ENCODE measurements at regions not wholly inside any gene's neighbourhood (a gene's known extent, or its start where the extent isn't known, plus 50 kb on each side); places are given as distances from the start of the nearest gene placed in this dataset.

DNA sequence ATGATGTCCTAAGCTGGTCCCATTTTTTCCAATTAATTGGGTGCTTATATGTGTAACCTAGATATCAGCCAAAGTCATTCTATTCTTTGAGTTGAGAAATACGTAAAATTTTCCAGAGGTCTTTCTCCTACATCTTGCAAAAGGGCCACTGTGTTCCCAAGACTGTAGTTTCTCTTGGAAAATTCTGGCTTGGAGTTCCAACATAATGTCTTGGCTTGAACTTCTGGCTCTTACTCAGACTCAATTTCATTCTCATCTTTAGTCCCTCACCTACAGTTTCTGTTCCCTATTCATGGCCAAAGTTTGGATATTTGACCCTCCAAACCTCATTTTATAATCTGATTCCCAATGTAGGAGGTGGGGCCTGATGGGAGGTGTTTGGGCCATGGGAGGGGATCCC lies 201.4 kb upstream of the ARHGEF26 start:
- Mint-ChIP-seq H3K27ac (ENCODE audit: unreplicated experiment) (no peak overlapping the region), H3K4me1 (ENCODE audit: low read depth, unreplicated experiment) (no peaks in the 10 kb centered on the region), H3K4me3 (ENCODE audit: unreplicated experiment) (no peak overlapping the region), H3K27me3 (ENCODE audit: insufficient read depth, unreplicated experiment) (peaks cover 5% of the 10 kb centered on the region), H3K9me3 (ENCODE audit: unreplicated experiment) (no peaks in the 10 kb centered on the region), H3K36me3 (ENCODE audit: insufficient read depth, unreplicated experiment) (no peaks in the 10 kb centered on the region)
- no peaks in the 10 kb centered on the region for H3K4me1 ChIP-seq
- no peaks in the 10 kb centered on the region for H3K36me3 ChIP-seq (ENCODE audit: control insufficient read depth, insufficient read depth, low read length)
- CTCF ChIA-PET = no interaction called here
- no peaks in the 10 kb centered on the region for H3K9me3 ChIP-seq
- intact Hi-C loops (cut with micrococcal nuclease; ENCODE audit: unreplicated experiment) = loop anchor here (10.0 kb wide), 2 partner anchors 215 to 895 kb away; no protein-coding TSS in a partner anchor
- POLR2A ChIA-PET = no interaction called here
- TF ChIP-seq CTCF (IDR thresholded peaks at IDR 0.05; ENCODE audit: insufficient read depth in 1 of 2, low read depth in 1 of 2, low read length in 1 of 2, severe bottlenecking in 1 of 2, unreplicated experiment in 1 of 2) = no peak
- H3K4me3 ChIP-seq (ENCODE audit: low read depth, low read length) = no peak overlapping the region
- no peak for DNase-seq
- BruUV-seq (replicated peaks) = no TSS peak
- H3K27me3 ChIP-seq (replicated peaks; ENCODE audit: control insufficient read depth, insufficient read depth, low read length) = no peaks in the 10 kb centered on the region

DNA sequence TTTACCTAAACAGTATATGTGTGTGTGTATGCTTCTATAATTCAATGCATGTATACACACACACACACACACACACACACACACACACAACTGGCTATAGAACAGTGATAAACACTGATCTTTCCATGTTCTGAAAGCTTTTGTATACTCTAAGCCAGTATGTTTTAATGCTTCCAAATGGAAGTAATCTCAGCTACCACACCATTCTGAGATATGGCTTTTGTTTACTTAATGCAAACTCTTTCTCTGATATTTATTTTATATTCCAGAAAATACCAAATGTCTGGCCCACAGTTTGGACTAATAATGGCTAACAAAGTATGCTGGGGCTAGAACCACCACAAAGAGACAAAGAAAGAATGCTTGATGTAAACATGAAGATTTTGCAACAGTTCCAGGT lies 199.4 kb upstream of the ARHGEF26 start:
- no peak for TF ChIP-seq CTCF (IDR thresholded peaks at IDR 0.05; ENCODE audit: insufficient read depth in 1 of 2, low read depth in 1 of 2, low read length in 1 of 2, severe bottlenecking in 1 of 2, unreplicated experiment in 1 of 2)
- BruUV-seq (replicated peaks) = no TSS peak
- POLR2A ChIA-PET = no interaction called here
- H3K27ac Mint-ChIP-seq (ENCODE audit: unreplicated experiment) = no peak overlapping the region
- H3K36me3 ChIP-seq (ENCODE audit: control insufficient read depth, insufficient read depth, low read length) = no peaks in the 10 kb centered on the region
- H3K9me3 Mint-ChIP-seq (ENCODE audit: unreplicated experiment) = no peaks in the 10 kb centered on the region
- CTCF ChIA-PET = no interaction called here
- peaks cover 5% of the 10 kb centered on the region for H3K27me3 Mint-ChIP-seq (ENCODE audit: insufficient read depth, unreplicated experiment)
- H3K4me3 Mint-ChIP-seq (ENCODE audit: unreplicated experiment) = no peak overlapping the region
- H3K4me1 Mint-ChIP-seq (ENCODE audit: low read depth, unreplicated experiment) = no peaks in the 10 kb centered on the region
- no peak overlapping the region for H3K4me3 ChIP-seq (ENCODE audit: low read depth, low read length)
- DNase-seq = no peak
- no peaks in the 10 kb centered on the region for H3K9me3 ChIP-seq
- no peaks in the 10 kb centered on the region for H3K4me1 ChIP-seq
- no peaks in the 10 kb centered on the region for H3K27me3 ChIP-seq (replicated peaks; ENCODE audit: control insufficient read depth, insufficient read depth, low read length)
- intact Hi-C loops (cut with micrococcal nuclease; ENCODE audit: unreplicated experiment) = loop anchor here (10.0 kb wide), 2 partner anchors 217 to 897 kb away; no protein-coding TSS in a partner anchor
- no peaks in the 10 kb centered on the region for H3K36me3 Mint-ChIP-seq (ENCODE audit: insufficient read depth, unreplicated experiment)

GRCh38 chr3:153925841-153926514 lies 195.2 kb upstream of the ARHGEF26 start:
- H3K27ac Mint-ChIP-seq (ENCODE audit: unreplicated experiment) = no peak overlapping the region
- POLR2A ChIA-PET = no interaction called here
- H3K9me3 ChIP-seq = no peaks in the 10 kb centered on the region
- H3K36me3 Mint-ChIP-seq (ENCODE audit: insufficient read depth, unreplicated experiment) = no peaks in the 10 kb centered on the region
- H3K4me1 ChIP-seq = no peaks in the 10 kb centered on the region
- no peaks in the 10 kb centered on the region for H3K9me3 Mint-ChIP-seq (ENCODE audit: unreplicated experiment)
- H3K27me3 ChIP-seq (replicated peaks; ENCODE audit: control insufficient read depth, insufficient read depth, low read length) = no peaks in the 10 kb centered on the region
- no peak for TF ChIP-seq CTCF (IDR thresholded peaks at IDR 0.05; ENCODE audit: insufficient read depth in 1 of 2, low read depth in 1 of 2, low read length in 1 of 2, severe bottlenecking in 1 of 2, unreplicated experiment in 1 of 2)
- DNase-seq = no peak
- H3K27me3 Mint-ChIP-seq (ENCODE audit: insufficient read depth, unreplicated experiment) = peaks cover 4% of the 10 kb centered on the region
- BruUV-seq (replicated peaks) = no TSS peak
- intact Hi-C loops (cut with micrococcal nuclease; ENCODE audit: unreplicated experiment) = loop anchor here (2.0 to 10.0 kb wide), 3 partner anchors 139 to 901 kb away; no protein-coding TSS in a partner anchor
- CTCF ChIA-PET = no interaction called here
- H3K4me3 ChIP-seq (ENCODE audit: low read depth, low read length) = no peak overlapping the region
- H3K4me1 Mint-ChIP-seq (ENCODE audit: low read depth, unreplicated experiment) = no peaks in the 10 kb centered on the region
- no peak overlapping the region for H3K4me3 Mint-ChIP-seq (ENCODE audit: unreplicated experiment)
- H3K36me3 ChIP-seq (ENCODE audit: control insufficient read depth, insufficient read depth, low read length) = no peaks in the 10 kb centered on the region

Data from Caco-2 (cell line).